PC-3 (cell line): ENCODE measurements at regions not wholly inside any gene's neighbourhood (a gene's known extent, or its start where the extent isn't known, plus 50 kb on each side); places are given as distances from the start of the nearest gene placed in this dataset.

Source experiments
- ATAC-seq: fragments of 200-7000 bp; cut with Tn5 transposase; 2 replicates; pipeline ENCODE4 v1.9.1; 2020; ENCODE audit warnings: mild to moderate bottlenecking, moderate library complexity
- BruUV-seq: library from RNA; stranded (reverse); fragments of 400-500 nt; replicated peaks from 2 replicates; lab custom pipeline; 2021; lab: Mats Ljungman, UMichigan
- CTCF ChIA-PET: fragments of 300-600 bp; sonication (Branson Sonifier 250); formaldehyde crosslinking; loops from one replicate; lab custom pipeline; 2022; ENCODE audit warnings: antibody characterized with exemption; lab: Charles Lee
- POLR2A ChIA-PET: fragments of 300-600 bp; sonication (Branson Sonifier 250); formaldehyde crosslinking; loops from one replicate; lab custom pipeline; 2022; ENCODE audit warnings: antibody characterized with exemption; ENCODE audit not compliant: unreplicated experiment; lab: Charles Lee
- DNase-seq: peaks from one replicate; pipeline ENCODE4 v3.0.0-alpha.2; 2015
- H2AFZ ChIP-seq: fragments of 300-600 bp; sonication (generic); 2 replicates; pipeline ENCODE4 v1.6.0; 2016; ENCODE audit warnings: antibody characterized with exemption, low read length
- H3F3A ChIP-seq: fragments of 300-600 bp; sonication (generic); one replicate; pipeline ENCODE4 v1.6.0; 2017; ENCODE audit warnings: antibody characterized with exemption, low read length, control low read depth, mild to moderate bottlenecking; ENCODE audit not compliant: unreplicated experiment
- H3K27ac ChIP-seq: fragments of 300-600 bp; sonication (generic); 2 replicates; pipeline ENCODE4 v1.5.1; 2016; ENCODE audit warnings: mild to moderate bottlenecking, low read length
- H3K27me3 ChIP-seq: fragments of 300-600 bp; sonication (generic); 2 replicates; pipeline ENCODE4 v1.6.1; 2016; ENCODE audit warnings: low read length, mixed read lengths
- H3K36me3 ChIP-seq: fragments of 300-600 bp; sonication (generic); 2 replicates; pipeline ENCODE4 v1.6.1; 2016; ENCODE audit warnings: low read depth, mixed run types, low read length, mixed read lengths
- H3K4me1 ChIP-seq: fragments of 300-600 bp; sonication (generic); 2 replicates; pipeline ENCODE4 v1.5.1; 2016; ENCODE audit warnings: low read length; ENCODE audit not compliant: insufficient read depth
- H3K4me2 ChIP-seq: fragments of 300-600 bp; sonication (generic); 2 replicates; pipeline ENCODE4 v1.6.0; 2016; ENCODE audit warnings: low read length
- H3K4me3 ChIP-seq: fragments of 300-600 bp; sonication (generic); 2 replicates; pipeline ENCODE4 v1.5.1; 2016; ENCODE audit warnings: mild to moderate bottlenecking, low read length, mixed read lengths
- H3K79me2 ChIP-seq: fragments of 300-600 bp; sonication (generic); 2 replicates; pipeline ENCODE4 v1.6.1; 2017; ENCODE audit warnings: low read length, mixed read lengths
- H3K9ac ChIP-seq: fragments of 300-600 bp; sonication (generic); 2 replicates; pipeline ENCODE4 v1.6.0; 2016; ENCODE audit warnings: mild to moderate bottlenecking, low read length
- H3K9me2 ChIP-seq: fragments of 300-600 bp; sonication (generic); replicated peaks from 2 replicates; pipeline ENCODE4 v1.6.1; 2016; ENCODE audit warnings: mixed run types, low read length, mixed read lengths
- H3K9me3 ChIP-seq: fragments of 300-600 bp; sonication (generic); 2 replicates; pipeline ENCODE4 v1.6.1; 2016; ENCODE audit warnings: low read length, mixed read lengths
- H4K20me1 ChIP-seq: fragments of 300-600 bp; sonication (generic); 2 replicates; pipeline ENCODE4 v1.6.1; 2016; ENCODE audit warnings: low read length, mixed read lengths
- CTCF ChIP-seq: fragments of 300-600 bp; sonication (generic); conservative IDR thresholded peaks from 2 replicates; pipeline ENCODE4 v1.5.1; 2017; ENCODE audit warnings: antibody characterized with exemption, low read depth, mild to moderate bottlenecking, low read length
- EZH2 ChIP-seq: fragments of 300-600 bp; sonication (generic); IDR thresholded peaks from one replicate; pipeline ENCODE4 v1.6.1; 2017; ENCODE audit warnings: antibody characterized with exemption, mild to moderate bottlenecking, low read length; ENCODE audit not compliant: unreplicated experiment
- EZH2phosphoT487 ChIP-seq: fragments of 300-600 bp; sonication (generic); IDR thresholded peaks from 2 replicates; pipeline ENCODE4 v1.6.1; 2018; ENCODE audit warnings: mild to moderate bottlenecking, antibody characterized with exemption, low read length, borderline replicate concordance
- intact Hi-C: fragments of 100-400 bp; cut with micrococcal nuclease; formaldehyde crosslinking; loops from 2 replicates; pipeline ENCODE4 v1.9.0; 2023

- Histone ChIP-seq H4K20me1 (no peaks in the 10 kb centered on the region), H3K4me3 (no peak overlapping the region), H2AFZ (no peak overlapping the region), H3K9me3 (no peaks in the 10 kb centered on the region), H3F3A (no peaks in the 10 kb centered on the region), H3K36me3 (no peaks in the 10 kb centered on the region), H3K9me2 (no peaks in the 10 kb centered on the region), H3K27ac (no peak overlapping the region), H3K9ac (no peak overlapping the region), H3K4me2 (no peak overlapping the region), H3K79me2 (no peaks in the 10 kb centered on the region), H3K27me3 (no peaks in the 10 kb centered on the region), H3K4me1 (no peaks in the 10 kb centered on the region)
- ATAC-seq (no peak), DNase-seq (no peak)
- BruUV-seq: no TSS peak
- intact Hi-C loops: no loop called here
- CTCF ChIA-PET: no interaction called here
- no peak for TF ChIP-seq EZH2phosphoT487
- no peak for TF ChIP-seq EZH2
- TF ChIP-seq CTCF: no peak
- POLR2A ChIA-PET: no interaction called here
These were observed 61.1 kb upstream of the IQSEC1 start for GRCh38 chr3:13134166-13134878.

- Histone ChIP-seq H3F3A (no peaks in the 10 kb centered on the region), H3K27me3 (no peaks in the 10 kb centered on the region), H3K9me3 (no peaks in the 10 kb centered on the region), H3K9me2 (no peaks in the 10 kb centered on the region), H3K4me3 (no peak overlapping the region), H2AFZ (no peak overlapping the region), H4K20me1 (no peaks in the 10 kb centered on the region), H3K27ac (no peak overlapping the region), H3K4me1 (no peaks in the 10 kb centered on the region), H3K4me2 (no peak overlapping the region), H3K79me2 (no peaks in the 10 kb centered on the region), H3K9ac (no peak overlapping the region), H3K36me3 (no peaks in the 10 kb centered on the region; the same call in 1 of the 2 replicates)
- TF ChIP-seq EZH2: no peak
- no peak for TF ChIP-seq EZH2phosphoT487
- no peak for TF ChIP-seq CTCF
- no peak for DNase-seq
- POLR2A ChIA-PET: no interaction called here
- ATAC-seq: no peak
- intact Hi-C loops: no loop called here
- BruUV-seq: no TSS peak
- CTCF ChIA-PET: no interaction called here
These were observed 60.3 kb upstream of the IQSEC1 start for GRCh38 chr3:13133471-13133981.
